Spleen (tissue), 11 donors: ENCODE measurements at regions not wholly inside any gene's neighbourhood (a gene's known extent, or its start where the extent isn't known, plus 50 kb on each side); places are given as distances from the start of the nearest gene placed in this dataset.
"Not testable (repeated sequence)": the region's sequence is repeated elsewhere in the genome, so short reads cannot be mapped to it uniquely, and the experiment has no call there.

Source experiments
- DNase-seq: peaks from one replicate; pipeline ENCODE4 v3.0.0-alpha.2; 2020
- H3K27ac ChIP-seq, 8 donors: fragments of 200-600 bp; sonication (generic) in 7 of 8; 1 replicate in 4 of 8; 2 replicates in 4 of 8; pipeline versions ENCODE4 v1.5.0 to v1.8.0; 2016 to 2021; ENCODE audit warnings: inconsistent platforms in 4 of 8, mild to moderate bottlenecking in 4 of 8, moderate library complexity in 1 of 8
- H3K27me3 ChIP-seq, 7 donors: fragments of 200-600 bp; sonication (generic) in 6 of 7; replicated peaks in 1 of 7; 1 replicate in 4 of 7; 2 replicates in 3 of 7; pipeline versions ENCODE4 v1.5.0 to v1.8.0; 2016 to 2021; ENCODE audit warnings: inconsistent platforms in 3 of 7, mild to moderate bottlenecking in 1 of 7
- H3K36me3 ChIP-seq, 6 donors: fragments of 200-600 bp; sonication (generic) in 5 of 6; 1 replicate in 4 of 6; 2 replicates in 2 of 6; pipeline versions ENCODE4 v1.5.0 to v1.8.0; 2016 to 2021; ENCODE audit warnings: inconsistent platforms in 2 of 6
- H3K4me1 ChIP-seq, 6 donors: fragments of 200-600 bp; sonication (generic) in 5 of 6; 1 replicate in 3 of 6; 2 replicates in 3 of 6; pipeline versions ENCODE4 v1.5.0 to v1.8.0; 2016 to 2021; ENCODE audit warnings: inconsistent platforms in 3 of 6
- H3K4me3 ChIP-seq, 8 donors: fragments of 200-600 bp; sonication (generic) in 7 of 8; 1 replicate in 4 of 8; 2 replicates in 4 of 8; pipeline versions ENCODE4 v1.5.0 to v1.8.0; 2016 to 2021; ENCODE audit warnings: inconsistent platforms in 4 of 8, mild to moderate bottlenecking in 4 of 8, moderate library complexity in 2 of 8
- H3K9me3 ChIP-seq, 8 donors: fragments of 200-600 bp; sonication (generic) in 7 of 8; 1 replicate in 4 of 8; 2 replicates in 4 of 8; pipeline versions ENCODE4 v1.5.0 to v1.8.0; 2016 to 2021; ENCODE audit warnings: inconsistent platforms in 4 of 8
- CTCF ChIP-seq, 11 experiments: fragments of 200-600 bp in 7 of 11; fragments of 450-650 bp in 4 of 11; sonication (generic) in 4 of 11; IDR thresholded peaks in 8 of 11; conservative IDR thresholded peaks in 3 of 11; 1 replicate in 7 of 11; 2 replicates in 4 of 11; pipeline versions ENCODE4 v1.4.0 to v1.8.0; 2016 to 2021; ENCODE audit warnings: antibody characterized with exemption in 11 of 11, inconsistent platforms in 4 of 11, mild to moderate bottlenecking in 1 of 11
- POLR2A ChIP-seq, 3 donors: fragments of 450-650 bp; IDR thresholded peaks; one replicate each; pipeline ENCODE4 v1.5.1; 2017; ENCODE audit warnings: antibody characterized with exemption in 3 of 3, mild to moderate bottlenecking in 1 of 3
- POLR2AphosphoS5 ChIP-seq, 3 donors: sonication (generic); formaldehyde crosslinking; IDR thresholded peaks; one replicate each; pipeline ENCODE4 v1.5.1; 2017; ENCODE audit warnings: antibody characterized with exemption in 3 of 3
- WGBS, 5 donors: extraction: QIAGEN DNeasy Blood & Tissue Kit in 3 of 5; methylation state at CpG; one replicate each; pipeline versions ENCODE4 v1.1.5 to v1.1.7; 2013 to 2018; 5-methylcytosine and 5-hydroxymethylcytosine counted together
- intact Hi-C: fragments of 100-400 bp; cut with DNase I; formaldehyde crosslinking; loops from one replicate; pipeline ENCODE4 v1.15.0; 2023; ENCODE audit warnings: low total_unique reads
- donor health status: healthy with polysubstance abuse.
- donor health status: DM: no; HTN: no; CAD: no; lungs with moderate emphysema.
- donor health status: DM: no; HTN: no; CAD: no.
- donor health status: Bipolar disorder and iron deficiency.
- donor health status: healthy.
- donor health status: DM: no; HTN: no; CAD: no.
- donor health status: DM: yes; HTN: yes; CAD: no.

DNA sequence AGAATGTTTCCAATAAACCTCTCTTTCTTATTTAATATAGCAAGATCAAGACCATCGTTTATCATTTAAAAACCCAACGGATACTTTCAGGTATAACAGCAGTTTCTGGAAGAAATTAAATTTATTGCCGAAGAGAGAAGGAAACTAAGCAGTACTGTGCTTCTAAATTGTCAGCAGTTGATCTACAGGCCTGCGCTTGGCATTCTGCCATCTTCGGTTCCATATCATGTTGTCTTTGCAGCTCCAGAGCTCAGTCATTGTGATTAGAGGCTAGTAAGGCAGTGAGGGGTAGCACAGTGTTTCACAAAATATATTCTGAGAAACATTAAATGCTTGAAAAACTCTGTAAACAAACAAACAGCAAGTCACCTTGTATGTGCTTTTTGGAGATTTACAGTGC is 301.3 kb downstream of the REEP3 start:
- Histone ChIP-seq H3K36me3 (no peaks in the 10 kb centered on the region), H3K27me3 (peaks cover 0 to 20% (median 0%) of the 10 kb centered on the region in 7 donors), H3K9me3 (peaks cover 0 to 13% (median 6%) of the 10 kb centered on the region in 8 donors), H3K4me3 (no peak overlapping the region), H3K4me1 (no peaks in the 10 kb centered on the region), H3K27ac (no peak overlapping the region)
- no peak for DNase-seq
- TF ChIP-seq POLR2A (IDR thresholded peaks at IDR 0.05) = no peak
- TF ChIP-seq POLR2AphosphoS5 (IDR thresholded peaks at IDR 0.05) = no peak
- no peak for TF ChIP-seq CTCF (IDR thresholded peaks at IDR 0.05 in 8 of 11, conservative IDR thresholded peaks at IDR 0.05 in 3 of 11)
- intact Hi-C loops = no loop called here
- WGBS, 5 donors = 66 to 78% (median 73%) methylated on average over 5 of the region's 5 CpGs

- Histone ChIP-seq H3K4me3 (no peak overlapping the region), H3K4me1 (no peaks in the 10 kb centered on the region), H3K9me3 (peaks cover 0 to 13% (median 6%) of the 10 kb centered on the region in 8 donors), H3K36me3 (no peaks in the 10 kb centered on the region), H3K27me3 (peaks cover 0 to 14% (median 0%) of the 10 kb centered on the region in 7 donors), H3K27ac (no peak overlapping the region)
- intact Hi-C loops = no loop called here
- DNase-seq = no peak
- TF ChIP-seq CTCF (IDR thresholded peaks at IDR 0.05 in 8 of 11, conservative IDR thresholded peaks at IDR 0.05 in 3 of 11) (no peak), POLR2AphosphoS5 (IDR thresholded peaks at IDR 0.05) (no peak), POLR2A (IDR thresholded peaks at IDR 0.05) (no peak)
Observed at GRCh38 chr10:63825111-63825510, 303.9 kb downstream of the REEP3 start.

- Histone ChIP-seq H3K27me3 (peaks cover 0 to 14% (median 0%) of the 10 kb centered on the region in 7 donors), H3K4me1 (no peaks in the 10 kb centered on the region), H3K9me3 (peaks cover 0 to 13% (median 6%) of the 10 kb centered on the region in 8 donors), H3K36me3 (no peaks in the 10 kb centered on the region), H3K4me3 (no peak overlapping the region), H3K27ac (no peak overlapping the region)
- intact Hi-C loops = no loop called here
- WGBS, 5 donors = 73 to 86% (median 82%) methylated on average over 5 of the region's 5 CpGs
- TF ChIP-seq POLR2AphosphoS5 (IDR thresholded peaks at IDR 0.05) (no peak), CTCF (IDR thresholded peaks at IDR 0.05 in 8 of 11, conservative IDR thresholded peaks at IDR 0.05 in 3 of 11) (no peak), POLR2A (IDR thresholded peaks at IDR 0.05) (no peak)
- DNase-seq = no peak
Observed at GRCh38 chr10:63825766-63826165, 304.6 kb downstream of the REEP3 start.

GRCh38 chr10:63827018-63827417 is 305.8 kb downstream of the REEP3 start:
- intact Hi-C loops, H3K4me1 ChIP-seq, H3K36me3 ChIP-seq, DNase-seq, H3K27ac ChIP-seq, H3K4me3 ChIP-seq: not testable (repeated sequence)
- peaks cover 0 to 14% (median 0%) of the 10 kb centered on the region in 7 donors for H3K27me3 ChIP-seq
- WGBS, 5 donors = 43 to 58% (median 44%) methylated on average over 3 of the region's 3 CpGs
- peaks cover 0 to 13% (median 6%) of the 10 kb centered on the region in 8 donors for H3K9me3 ChIP-seq

DNA sequence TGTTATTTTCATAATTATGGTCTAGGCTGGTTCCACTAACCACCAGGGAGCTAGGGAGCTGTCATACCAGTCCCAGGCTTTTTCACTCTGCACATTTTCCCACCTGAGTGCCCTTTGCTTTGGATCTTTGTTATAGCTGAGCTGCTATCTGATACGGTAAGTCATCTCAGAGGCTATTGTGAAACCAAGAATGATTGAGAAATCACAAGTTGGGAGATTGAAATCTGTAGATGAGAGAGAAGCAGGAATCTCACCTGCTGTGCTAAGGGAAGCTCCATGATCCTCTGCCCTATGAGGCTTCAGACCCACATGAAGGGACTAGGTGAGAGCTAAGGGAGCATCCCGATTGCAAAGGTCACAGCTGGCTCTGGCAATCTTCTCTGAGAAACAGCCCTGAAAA is 307.8 kb downstream of the REEP3 start:
- intact Hi-C loops = no loop called here
- H3K4me3 ChIP-seq = no peak overlapping the region
- WGBS, 5 donors = 54 to 78% (median 69%) methylated on average over 2 of the region's 2 CpGs

More for the DNA sequence above, 307.8 kb downstream of the REEP3 start:
- no peak for DNase-seq
- no peak overlapping the region for H3K27ac ChIP-seq
- H3K9me3 ChIP-seq = no peaks in the 10 kb centered on the region
- H3K27me3 ChIP-seq = peaks cover 0 to 10% (median 0%) of the 10 kb centered on the region in 7 donors
- no peaks in the 10 kb centered on the region for H3K4me1 ChIP-seq
- no peaks in the 10 kb centered on the region for H3K36me3 ChIP-seq
- TF ChIP-seq POLR2AphosphoS5 (IDR thresholded peaks at IDR 0.05) (no peak), CTCF (IDR thresholded peaks at IDR 0.05 in 8 of 11, conservative IDR thresholded peaks at IDR 0.05 in 3 of 11) (no peak), POLR2A (IDR thresholded peaks at IDR 0.05) (no peak)
